ENCODE measurements at regions not wholly inside any gene's neighbourhood (a gene's known extent, or its start where the extent isn't known, plus 50 kb on each side); places are given as distances from the start of the nearest gene placed in this dataset.

DNA sequence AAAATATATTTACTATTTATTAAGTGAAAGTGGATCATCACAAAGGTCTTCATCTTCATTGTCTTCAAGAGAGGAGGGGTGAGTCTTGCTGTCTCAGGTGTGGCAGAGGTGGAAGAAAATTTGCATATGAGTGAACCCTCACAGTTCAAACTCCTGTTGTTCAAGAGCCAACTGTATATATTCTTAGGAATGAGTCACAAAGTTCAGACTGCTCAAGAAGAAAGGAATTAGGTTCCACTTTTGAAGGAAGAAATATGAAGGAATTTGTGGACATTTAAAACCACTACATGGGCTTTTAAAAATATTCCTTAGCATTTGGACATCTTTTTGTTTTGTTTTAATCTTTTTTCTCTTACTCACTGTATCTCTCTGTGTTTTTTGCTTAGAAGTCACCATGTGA, 212.6 kb downstream of the INSIG2 start:
- no peak for TF ChIP-seq ZNF274 (IDR thresholded peaks at IDR 0.05; ENCODE audit: low read depth, low read length)
- TF ChIP-seq SUZ12 (IDR thresholded peaks at IDR 0.05; ENCODE audit: extremely low read depth, insufficient read depth, insufficient read length): no peak
- no peak for TF ChIP-seq YY1 (IDR thresholded peaks at IDR 0.05; ENCODE audit: insufficient read depth, insufficient read length)

All from NT2/D1 (cell line).